SK-N-SH (cell line): ENCODE measurements at regions not wholly inside any gene's neighbourhood (a gene's known extent, or its start where the extent isn't known, plus 50 kb on each side); places are given as distances from the start of the nearest gene placed in this dataset.

ENCODE experiments used
- CTCF ChIA-PET: fragments of 300-600, 350-600 bp; formaldehyde crosslinking; extraction: SDS; loops from one replicate; lab custom pipeline; 2021; lab: Yijun Ruan, JAX
- POLR2A ChIA-PET: fragments of 350-600 bp; sonication (Branson Sonifier 250); formaldehyde crosslinking; extraction: SDS; loops from one replicate; lab custom pipeline; 2020; ENCODE audit warnings: antibody characterized with exemption, inconsistent platforms; lab: Yijun Ruan, JAX
- DNase-seq: peaks from one replicate; pipeline ENCODE4 v3.0.0; 2012
- H2AFZ ChIP-seq: fragments of 200-600 bp; sonication (generic); 2 replicates; pipeline ENCODE4 v1.8.1; 2016; ENCODE audit warnings: antibody characterized with exemption, mild to moderate bottlenecking, low read depth
- H3F3A ChIP-seq: fragments of 200-600 bp; sonication (generic); replicated peaks from 2 replicates; pipeline ENCODE3; 2016; ENCODE audit warnings: antibody characterized with exemption, mild to moderate bottlenecking; ENCODE audit not compliant: insufficient read depth
- H3K27ac ChIP-seq, 2 experiments: fragments of 200-500 bp in 1 of 2; fragments of 200-600 bp in 1 of 2; sonication (Bioruptor generic) in 1 of 2; sonication (generic), shearing (Covaris generic) in 1 of 2; 2 replicates each; pipeline versions ENCODE4 v1.5.1 to v1.6.1; 2014 to 2016; ENCODE audit warnings: low read depth in 2 of 2, inconsistent platforms in 1 of 2, low read length in 1 of 2, mild to moderate bottlenecking in 1 of 2, mixed read lengths in 1 of 2
- H3K27me3 ChIP-seq: fragments of 200-600 bp; sonication (generic), shearing (Covaris generic); 2 replicates; pipeline ENCODE4 v1.6.1; 2016; ENCODE audit warnings: mixed run types; ENCODE audit not compliant: insufficient read depth
- H3K36me3 ChIP-seq, 2 experiments: fragments of 200-500 bp in 1 of 2; fragments of 200-600 bp in 1 of 2; sonication (Bioruptor generic) in 1 of 2; sonication (generic) in 1 of 2; replicated peaks in 1 of 2; 2 replicates each; pipeline versions ENCODE3 to v1.5.1; 2014 to 2016; ENCODE audit warnings: low read length in 1 of 2, mild to moderate bottlenecking in 1 of 2; ENCODE audit not compliant: insufficient read depth in 2 of 2, control insufficient read depth in 1 of 2
- H3K4me1 ChIP-seq, 2 experiments: fragments of 200-500 bp in 1 of 2; fragments of 200-600 bp in 1 of 2; sonication (Bioruptor generic) in 1 of 2; sonication (generic), shearing (Covaris generic) in 1 of 2; 2 replicates each; pipeline versions ENCODE4 v1.5.1 to v1.6.1; 2014 to 2016; ENCODE audit warnings: low read depth in 1 of 2, low read length in 1 of 2, mixed run types in 1 of 2; ENCODE audit not compliant: insufficient read depth in 2 of 2, control insufficient read depth in 1 of 2
- H3K4me2 ChIP-seq: fragments of 200-600 bp; sonication (generic), shearing (Covaris generic); 2 replicates; pipeline ENCODE4 v1.6.1; 2017; ENCODE audit warnings: mixed run types
- H3K4me3 ChIP-seq, 2 experiments: fragments of 200-500 bp in 1 of 2; fragments of 200-600 bp in 1 of 2; sonication (Bioruptor generic) in 1 of 2; sonication (generic), shearing (Covaris generic) in 1 of 2; 2 replicates each; pipeline versions ENCODE4 v1.5.1 to v1.8.1; 2014 to 2016; ENCODE audit warnings: low read depth in 2 of 2, inconsistent platforms in 1 of 2, low read length in 1 of 2, mild to moderate bottlenecking in 1 of 2, mixed read lengths in 1 of 2, moderate library complexity in 1 of 2
- H3K79me2 ChIP-seq: fragments of 200-600 bp; sonication (generic); 2 replicates; pipeline ENCODE4 v1.8.1; 2017; ENCODE audit warnings: mild to moderate bottlenecking; ENCODE audit not compliant: insufficient read depth
- H3K9ac ChIP-seq: fragments of 200-600 bp; sonication (generic); 2 replicates; pipeline ENCODE4 v1.6.1; 2017; ENCODE audit warnings: mixed run types
- H3K9me2 ChIP-seq: fragments of 200-600 bp; sonication (generic); 2 replicates; pipeline ENCODE4 v1.6.1; 2017; ENCODE audit warnings: mixed run types
- H3K9me3 ChIP-seq: fragments of 200-600 bp; sonication (generic); 2 replicates; pipeline ENCODE4 v1.6.1; 2017; ENCODE audit warnings: mixed run types, mild to moderate bottlenecking, moderate library complexity
- H4K20me1 ChIP-seq: fragments of 200-600 bp; sonication (generic); 2 replicates; pipeline ENCODE4 v1.6.1; 2017; ENCODE audit warnings: mild to moderate bottlenecking, mixed run types; ENCODE audit not compliant: insufficient read depth
- EZH2phosphoT487 ChIP-seq: fragments of 200-600 bp; sonication (generic); IDR thresholded peaks from 2 replicates; pipeline ENCODE4 v1.6.1; 2017; ENCODE audit warnings: low read depth, mixed run types, mild to moderate bottlenecking, antibody characterized with exemption, moderate library complexity, borderline replicate concordance
- FOXJ3 ChIP-seq: sonication (generic); formaldehyde crosslinking; IDR thresholded peaks from 2 replicates; pipeline ENCODE4 v1.5.1; 2020; ENCODE audit warnings: mild to moderate bottlenecking, missing genetic modification reagents
- GABPA ChIP-seq: IDR thresholded peaks from 2 replicates; pipeline ENCODE4 v1.4.0; 2012; ENCODE audit warnings: low read depth, mild to moderate bottlenecking
- GATA2 ChIP-seq: sonication (generic); formaldehyde crosslinking; IDR thresholded peaks from 2 replicates; pipeline ENCODE4 v1.5.0; 2020; ENCODE audit warnings: mild to moderate bottlenecking, missing genetic modification reagents
- MXI1 ChIP-seq: IDR thresholded peaks from 2 replicates; pipeline ENCODE4 v1.6.1; 2012; ENCODE audit warnings: mild to moderate bottlenecking, low read depth, low read length, improper control_type of control experiment
- NFIC ChIP-seq: IDR thresholded peaks from 2 replicates; pipeline ENCODE4 v1.4.0; 2012; ENCODE audit warnings: borderline replicate concordance
- POLR2AphosphoS5 ChIP-seq: IDR thresholded peaks from 2 replicates; pipeline ENCODE4 v1.6.1; 2012; ENCODE audit warnings: low read depth, low read length
- RAD21 ChIP-seq: IDR thresholded peaks from 2 replicates; pipeline ENCODE4 v1.6.1; 2012; ENCODE audit warnings: mild to moderate bottlenecking, low read length
- RFX5 ChIP-seq: IDR thresholded peaks from 2 replicates; pipeline ENCODE4 v1.6.1; 2012; ENCODE audit warnings: mild to moderate bottlenecking, improper control_type of control experiment, low read length
- RXRA ChIP-seq: IDR thresholded peaks from 2 replicates; pipeline ENCODE4 v1.4.0; 2012; ENCODE audit warnings: low read depth, mild to moderate bottlenecking, borderline replicate concordance
- TAF1 ChIP-seq: IDR thresholded peaks from 2 replicates; pipeline ENCODE4 v1.6.1; 2012; ENCODE audit warnings: low read depth, mild to moderate bottlenecking, low read length, moderate library complexity, borderline replicate concordance
- TCF12 ChIP-seq: IDR thresholded peaks from 2 replicates; pipeline ENCODE4 v1.4.0; 2012
- USF1 ChIP-seq: IDR thresholded peaks from 2 replicates; pipeline ENCODE4 v1.4.0; 2012; ENCODE audit warnings: low read depth, borderline replicate concordance
- WGBS: methylation state at CpG from one replicate; pipeline ENCODE4 v1.1.6; 2017; ENCODE audit warnings: low lambda C conversion rate; 5-methylcytosine and 5-hydroxymethylcytosine counted together
- TF ChIP-seq, protein P1 (sequence below): IDR thresholded peaks from 2 replicates; pipeline ENCODE4; 2012
- TF ChIP-seq, protein P2 (sequence below): fragments of 150-350 bp; IDR thresholded peaks from 2 replicates; pipeline ENCODE4 v1.6.1; 2016; ENCODE audit warnings: mild to moderate bottlenecking, low read depth, low read length

- ChIA-PET POLR2A (interaction anchor here (1.2 kb wide), 1 partner anchor 17 kb away, joined by 3 read pairs; no protein-coding TSS in a partner anchor), CTCF (no interaction called here)
- H3K4me2 ChIP-seq = no peak overlapping the region
- peaks cover 0 to 33% of the 10 kb centered on the region in 2 experiments; a peak in 2 of 4 replicates for H3K4me1 ChIP-seq
- no peaks in the 10 kb centered on the region for H3K27me3 ChIP-seq
- H3K36me3 ChIP-seq = no peaks in the 10 kb centered on the region
- H3K9me3 ChIP-seq = no peaks in the 10 kb centered on the region
- H3F3A ChIP-seq = no peaks in the 10 kb centered on the region
- H4K20me1 ChIP-seq = no peaks in the 10 kb centered on the region
- WGBS = 80% methylated on average over 4 of the region's 4 CpGs
- H3K9ac ChIP-seq = no peak overlapping the region
- no peaks in the 10 kb centered on the region for H3K9me2 ChIP-seq
- no peak for TF ChIP-seq MXI1
- TF ChIP-seq NFIC = no peak
- no peak overlapping the region for H2AFZ ChIP-seq
- no peak overlapping the region; a peak in 1 of 4 replicates for H3K27ac ChIP-seq
- H3K4me3 ChIP-seq = no peak overlapping the region
- no peak for DNase-seq
- no peaks in the 10 kb centered on the region for H3K79me2 ChIP-seq
Measured at GRCh38 chr1:208524376-208524775, 280.2 kb upstream of the PLXNA2 start.

DNA sequence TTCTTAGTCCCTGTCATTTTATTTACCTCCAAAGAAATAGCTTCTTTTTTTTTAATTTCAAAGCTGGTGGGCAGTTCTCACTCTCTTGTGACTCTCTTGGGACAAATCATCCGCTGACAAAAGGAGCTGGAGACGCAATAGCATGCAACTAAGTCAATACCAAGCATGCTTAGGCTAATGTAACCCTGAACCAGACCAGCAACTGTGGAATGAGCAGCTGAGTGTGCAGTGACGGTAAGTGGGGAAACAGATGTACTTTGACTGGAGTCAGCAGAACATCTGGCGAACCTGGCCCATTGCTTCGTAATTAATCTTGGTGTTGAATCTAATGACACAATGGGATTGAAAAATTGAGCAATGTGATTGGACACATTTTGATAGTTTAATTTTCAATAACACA is 280.7 kb upstream of the PLXNA2 start:
- no peak for DNase-seq
- Histone ChIP-seq H2AFZ (no peak overlapping the region), H3K9me3 (no peaks in the 10 kb centered on the region), H4K20me1 (no peaks in the 10 kb centered on the region), H3K79me2 (no peaks in the 10 kb centered on the region), H3K4me1 (peaks cover 0 to 38% of the 10 kb centered on the region in 2 experiments; a peak in 2 of 4 replicates), H3K4me3 (no peak overlapping the region), H3K27me3 (no peaks in the 10 kb centered on the region), H3K36me3 (no peaks in the 10 kb centered on the region), H3K9me2 (no peaks in the 10 kb centered on the region), H3K9ac (no peak overlapping the region), H3K27ac (no peak overlapping the region; a peak in 1 of 4 replicates), H3F3A (no peaks in the 10 kb centered on the region), H3K4me2 (no peak overlapping the region)
- ChIA-PET CTCF (no interaction called here), POLR2A (interaction anchor here (1.2 kb wide), 1 partner anchor 17 kb away, joined by 3 read pairs; no protein-coding TSS in a partner anchor)
- TF ChIP-seq, protein P1, sequence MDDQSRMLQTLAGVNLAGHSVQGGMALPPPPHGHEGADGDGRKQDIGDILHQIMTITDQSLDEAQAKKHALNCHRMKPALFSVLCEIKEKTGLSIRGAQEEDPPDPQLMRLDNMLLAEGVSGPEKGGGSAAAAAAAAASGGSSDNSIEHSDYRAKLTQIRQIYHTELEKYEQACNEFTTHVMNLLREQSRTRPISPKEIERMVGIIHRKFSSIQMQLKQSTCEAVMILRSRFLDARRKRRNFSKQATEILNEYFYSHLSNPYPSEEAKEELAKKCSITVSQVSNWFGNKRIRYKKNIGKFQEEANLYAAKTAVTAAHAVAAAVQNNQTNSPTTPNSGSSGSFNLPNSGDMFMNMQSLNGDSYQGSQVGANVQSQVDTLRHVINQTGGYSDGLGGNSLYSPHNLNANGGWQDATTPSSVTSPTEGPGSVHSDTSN = no peak
- no peak for TF ChIP-seq TCF12
- TF ChIP-seq FOXJ3 (CRISPR knock-in tag) = no peak
- TF ChIP-seq GATA2 (CRISPR knock-in tag) = no peak
- no peak for TF ChIP-seq POLR2AphosphoS5
- TF ChIP-seq RAD21 = no peak
- TF ChIP-seq RFX5 = no peak
- TF ChIP-seq EZH2phosphoT487 = no peak
- TF ChIP-seq USF1 = no peak
- 60% methylated on average over 5 of the region's 5 CpGs for WGBS

- no peaks in the 10 kb centered on the region for H3K27me3 ChIP-seq
- peaks cover 0 to 43% of the 10 kb centered on the region in 2 experiments; a peak in 2 of 4 replicates for H3K4me1 ChIP-seq
- TF ChIP-seq, protein P2, sequence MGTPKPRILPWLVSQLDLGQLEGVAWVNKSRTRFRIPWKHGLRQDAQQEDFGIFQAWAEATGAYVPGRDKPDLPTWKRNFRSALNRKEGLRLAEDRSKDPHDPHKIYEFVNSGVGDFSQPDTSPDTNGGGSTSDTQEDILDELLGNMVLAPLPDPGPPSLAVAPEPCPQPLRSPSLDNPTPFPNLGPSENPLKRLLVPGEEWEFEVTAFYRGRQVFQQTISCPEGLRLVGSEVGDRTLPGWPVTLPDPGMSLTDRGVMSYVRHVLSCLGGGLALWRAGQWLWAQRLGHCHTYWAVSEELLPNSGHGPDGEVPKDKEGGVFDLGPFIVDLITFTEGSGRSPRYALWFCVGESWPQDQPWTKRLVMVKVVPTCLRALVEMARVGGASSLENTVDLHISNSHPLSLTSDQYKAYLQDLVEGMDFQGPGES = no peak
- TF ChIP-seq MXI1 (no peak), GABPA (no peak), RXRA (no peak), TAF1 (no peak)
- TF ChIP-seq, protein P1 = no peak
- H3K4me2 ChIP-seq = no peak overlapping the region
- 36% methylated on average over 3 of the region's 3 CpGs for WGBS
- no peak overlapping the region for H3K9ac ChIP-seq
- H3K36me3 ChIP-seq = no peaks in the 10 kb centered on the region
- ChIA-PET POLR2A (interaction anchor here (1.2 kb wide), 1 partner anchor 16 kb away, joined by 3 read pairs; no protein-coding TSS in a partner anchor), CTCF (no interaction called here)
- H3K79me2 ChIP-seq = no peaks in the 10 kb centered on the region
- no peak overlapping the region for H3K4me3 ChIP-seq
- no peaks in the 10 kb centered on the region for H3F3A ChIP-seq
- no peak overlapping the region for H2AFZ ChIP-seq
- H3K27ac ChIP-seq = no peak overlapping the region
- no peak for DNase-seq
- no peaks in the 10 kb centered on the region for H4K20me1 ChIP-seq
- H3K9me2 ChIP-seq = no peaks in the 10 kb centered on the region
- no peaks in the 10 kb centered on the region for H3K9me3 ChIP-seq
Measured at GRCh38 chr1:208525417-208525816, 281.2 kb upstream of the PLXNA2 start.
